HepG2 (cell line): ENCODE measurements at regions not wholly inside any gene's neighbourhood (a gene's known extent, or its start where the extent isn't known, plus 50 kb on each side); places are given as distances from the start of the nearest gene placed in this dataset.

Experiments used
- ARID3A ChIP-seq: IDR thresholded peaks from 2 replicates; pipeline ENCODE4 v1.6.1; 2012; ENCODE audit warnings: low read depth, low read length, improper control_type of control experiment
- CTCF ChIP-seq: sonication (generic); formaldehyde crosslinking; IDR thresholded peaks from 2 replicates; pipeline ENCODE4 v1.5.0; 2020; ENCODE audit warnings: mild to moderate bottlenecking, missing genetic modification reagents, moderate library complexity
- FOXO1 ChIP-seq: sonication (generic); formaldehyde crosslinking; IDR thresholded peaks from 2 replicates; pipeline ENCODE4 v1.4.0; 2020; ENCODE audit warnings: missing genetic modification reagents
- GATAD2A ChIP-seq: IDR thresholded peaks from 2 replicates; pipeline ENCODE4 v1.6.1; 2016
- KAT2B ChIP-seq: fragments of 150-350 bp; IDR thresholded peaks from 2 replicates; pipeline ENCODE4 v1.6.1; 2014; ENCODE audit warnings: low read depth, low read length, borderline replicate concordance
- MED1 ChIP-seq: sonication (generic); formaldehyde crosslinking; IDR thresholded peaks from 2 replicates; pipeline ENCODE4 v1.4.0; 2020; ENCODE audit warnings: missing genetic modification reagents
- PCBP1 ChIP-seq: fragments of 200-400 bp; formaldehyde crosslinking; IDR thresholded peaks from 2 replicates; pipeline ENCODE4 v1.6.1; 2017; ENCODE audit warnings: mild to moderate bottlenecking, low read depth, low read length, borderline replicate concordance
- TFDP2 ChIP-seq: sonication (generic); formaldehyde crosslinking; IDR thresholded peaks from 2 replicates; pipeline ENCODE4 v1.4.0; 2020; ENCODE audit warnings: missing genetic modification reagents
- YY1 ChIP-seq: IDR thresholded peaks from 2 replicates; pipeline ENCODE4 v1.6.1; 2011; ENCODE audit warnings: low read length, low read depth, moderate library complexity, mild to moderate bottlenecking; ENCODE audit not compliant: insufficient read depth, insufficient replicate concordance
- ZBTB10 ChIP-seq: sonication (generic); formaldehyde crosslinking; IDR thresholded peaks from 2 replicates; pipeline ENCODE4 v1.4.0; 2020; ENCODE audit warnings: missing genetic modification reagents, borderline replicate concordance
- ZNF143 ChIP-seq: sonication (generic); formaldehyde crosslinking; IDR thresholded peaks from 2 replicates; pipeline ENCODE4 v1.4.0; 2020; ENCODE audit warnings: missing genetic modification reagents
- TF ChIP-seq, protein P1 (sequence below): sonication (generic); formaldehyde crosslinking; IDR thresholded peaks from 2 replicates; pipeline ENCODE4 v1.4.0; 2020; ENCODE audit warnings: mild to moderate bottlenecking, missing genetic modification reagents

- no peak for TF ChIP-seq ZNF143 (CRISPR knock-in tag)
- TF ChIP-seq CTCF (CRISPR knock-in tag): no peak
- TF ChIP-seq PCBP1: no peak
- TF ChIP-seq FOXO1 (CRISPR knock-in tag): no peak
- TF ChIP-seq, protein P1, sequence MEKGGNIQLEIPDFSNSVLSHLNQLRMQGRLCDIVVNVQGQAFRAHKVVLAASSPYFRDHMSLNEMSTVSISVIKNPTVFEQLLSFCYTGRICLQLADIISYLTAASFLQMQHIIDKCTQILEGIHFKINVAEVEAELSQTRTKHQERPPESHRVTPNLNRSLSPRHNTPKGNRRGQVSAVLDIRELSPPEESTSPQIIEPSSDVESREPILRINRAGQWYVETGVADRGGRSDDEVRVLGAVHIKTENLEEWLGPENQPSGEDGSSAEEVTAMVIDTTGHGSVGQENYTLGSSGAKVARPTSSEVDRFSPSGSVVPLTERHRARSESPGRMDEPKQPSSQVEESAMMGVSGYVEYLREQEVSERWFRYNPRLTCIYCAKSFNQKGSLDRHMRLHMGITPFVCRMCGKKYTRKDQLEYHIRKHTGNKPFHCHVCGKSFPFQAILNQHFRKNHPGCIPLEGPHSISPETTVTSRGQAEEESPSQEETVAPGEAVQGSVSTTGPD: no peak
- no peak for TF ChIP-seq ARID3A
- no peak for TF ChIP-seq KAT2B
- no peak for TF ChIP-seq YY1
- no peak for TF ChIP-seq ZBTB10 (CRISPR knock-in tag)
- no peak for TF ChIP-seq GATAD2A
- TF ChIP-seq TFDP2 (CRISPR knock-in tag): no peak
- no peak for TF ChIP-seq MED1 (CRISPR knock-in tag)
These were observed 88.6 kb downstream of the ZBTB18 start for GRCh38 chr1:244139655-244140054.
